MM.1S (cell line): ENCODE measurements at regions not wholly inside any gene's neighbourhood (a gene's known extent, or its start where the extent isn't known, plus 50 kb on each side); places are given as distances from the start of the nearest gene placed in this dataset.
"Not testable (repeated sequence)": the region's sequence is repeated elsewhere in the genome, so short reads cannot be mapped to it uniquely, and the experiment has no call there.

Experiments
- DNase-seq: peaks from one replicate; pipeline ENCODE4 v3.0.0-alpha.2; 2015
- H2AFZ ChIP-seq: fragments of 300-600 bp; sonication (generic); 2 replicates; pipeline ENCODE4 v1.6.0; 2016; ENCODE audit warnings: antibody characterized with exemption, low read length
- H3F3A ChIP-seq: fragments of 300-600 bp; sonication (generic); 2 replicates; pipeline ENCODE4 v1.6.1; 2016; ENCODE audit warnings: mild to moderate bottlenecking, antibody characterized with exemption, low read length, moderate library complexity, mixed read lengths; ENCODE audit not compliant: insufficient read depth
- H3K27ac ChIP-seq: fragments of 300-600 bp; sonication (generic); 2 replicates; pipeline ENCODE4 v1.5.1; 2016; ENCODE audit warnings: mild to moderate bottlenecking, low read length
- H3K27me3 ChIP-seq: fragments of 300-600 bp; sonication (generic); replicated peaks from 2 replicates; pipeline ENCODE4 v1.6.0; 2016; ENCODE audit warnings: low read length; ENCODE audit not compliant: insufficient read depth
- H3K36me3 ChIP-seq: fragments of 300-600 bp; sonication (generic); replicated peaks from 2 replicates; pipeline ENCODE4 v1.6.1; 2016; ENCODE audit warnings: mild to moderate bottlenecking, low read length, mixed read lengths; ENCODE audit not compliant: insufficient read depth
- H3K4me1 ChIP-seq: fragments of 300-600 bp; sonication (generic); 2 replicates; pipeline ENCODE4 v1.6.1; 2016; ENCODE audit warnings: low read length, mixed read lengths
- H3K4me2 ChIP-seq: fragments of 300-600 bp; sonication (generic); 2 replicates; pipeline ENCODE4 v1.6.0; 2016; ENCODE audit warnings: low read depth, low read length
- H3K4me3 ChIP-seq: fragments of 300-600 bp; sonication (generic); 2 replicates; pipeline ENCODE4 v1.5.1; 2016; ENCODE audit warnings: low read length, mixed read lengths
- H3K79me2 ChIP-seq: fragments of 300-600 bp; sonication (generic); 2 replicates; pipeline ENCODE4 v1.6.1; 2016; ENCODE audit warnings: mixed run types, low read length, mixed read lengths
- H3K9ac ChIP-seq: fragments of 300-600 bp; sonication (generic); 2 replicates; pipeline ENCODE4 v1.6.1; 2016; ENCODE audit warnings: low read length, mixed read lengths
- H3K9me2 ChIP-seq: fragments of 300-600 bp; sonication (generic); replicated peaks from 2 replicates; pipeline ENCODE4 v1.6.1; 2016; ENCODE audit warnings: mild to moderate bottlenecking, low read length, mixed read lengths; ENCODE audit not compliant: insufficient read depth
- H3K9me3 ChIP-seq: fragments of 300-600 bp; sonication (generic); replicated peaks from 2 replicates; pipeline ENCODE4 v1.6.1; 2016; ENCODE audit warnings: mild to moderate bottlenecking, low read length, mixed read lengths; ENCODE audit not compliant: insufficient read depth
- H4K20me1 ChIP-seq: fragments of 300-600 bp; sonication (generic); 2 replicates; pipeline ENCODE4 v1.6.1; 2016; ENCODE audit warnings: mild to moderate bottlenecking, low read length, moderate library complexity, mixed read lengths; ENCODE audit not compliant: insufficient read depth
- CTCF ChIP-seq: fragments of 300-600 bp; sonication (generic); IDR thresholded peaks from 2 replicates; pipeline ENCODE4 v1.5.1; 2016; ENCODE audit warnings: antibody characterized with exemption, low read length, mixed read lengths
- EZH2 ChIP-seq: fragments of 300-600 bp; sonication (generic); optimal IDR thresholded peaks from 2 replicates; pipeline ENCODE3; 2017; ENCODE audit warnings: low read depth, mild to moderate bottlenecking, antibody characterized with exemption, low read length, mixed read lengths
- EZH2phosphoT487 ChIP-seq: fragments of 300-600 bp; sonication (generic); IDR thresholded peaks from 2 replicates; pipeline ENCODE4 v1.6.1; 2018; ENCODE audit warnings: antibody characterized with exemption, low read length

GRCh38 chr17:77619851-77620250, 338.7 kb upstream of the TNRC6C start:
- Histone ChIP-seq H4K20me1 (no peaks in the 10 kb centered on the region), H3K27ac (no peak overlapping the region), H3K27me3 (no peaks in the 10 kb centered on the region), H3K4me3 (no peak overlapping the region), H3K4me1 (no peaks in the 10 kb centered on the region), H3K79me2 (no peaks in the 10 kb centered on the region), H3K9me2 (no peaks in the 10 kb centered on the region), H3K4me2 (no peak overlapping the region), H3F3A (no peaks in the 10 kb centered on the region), H3K9ac (no peak overlapping the region), H3K36me3 (no peaks in the 10 kb centered on the region), H3K9me3 (no peaks in the 10 kb centered on the region), H2AFZ (no peak overlapping the region)
- DNase-seq: no peak
- TF ChIP-seq EZH2phosphoT487: no peak
- TF ChIP-seq CTCF: no peak
- no peak for TF ChIP-seq EZH2

GRCh38 chr17:77620282-77620681, 338.2 kb upstream of the TNRC6C start:
- Histone ChIP-seq H3K27me3 (no peaks in the 10 kb centered on the region), H3K9ac (no peak overlapping the region), H3K36me3 (no peaks in the 10 kb centered on the region), H4K20me1 (no peaks in the 10 kb centered on the region), H3K27ac (no peak overlapping the region), H3F3A (no peaks in the 10 kb centered on the region), H2AFZ (no peak overlapping the region), H3K9me3 (no peaks in the 10 kb centered on the region), H3K9me2 (no peaks in the 10 kb centered on the region), H3K4me3 (no peak overlapping the region), H3K4me1 (no peaks in the 10 kb centered on the region), H3K79me2 (no peaks in the 10 kb centered on the region), H3K4me2 (no peak overlapping the region)
- no peak for DNase-seq
- no peak for TF ChIP-seq EZH2phosphoT487
- no peak for TF ChIP-seq CTCF
- no peak for TF ChIP-seq EZH2

- not testable (repeated sequence) for H4K20me1 ChIP-seq, H3K4me3 ChIP-seq, H3K9ac ChIP-seq, H3K9me3 ChIP-seq, H3K4me1 ChIP-seq, DNase-seq, H3K27me3 ChIP-seq, H2AFZ ChIP-seq, H3K27ac ChIP-seq, H3K4me2 ChIP-seq, H3K36me3 ChIP-seq, H3K79me2 ChIP-seq, H3K9me2 ChIP-seq, H3F3A ChIP-seq
Measured at GRCh38 chr17:77622084-77622483, 336.4 kb upstream of the TNRC6C start.

GRCh38 chr17:77622647-77623046, 335.9 kb upstream of the TNRC6C start:
- no peak overlapping the region for H3K27ac ChIP-seq
- no peaks in the 10 kb centered on the region for H3K9me3 ChIP-seq
- H3F3A ChIP-seq: no peaks in the 10 kb centered on the region
- no peaks in the 10 kb centered on the region for H3K27me3 ChIP-seq
- H3K9ac ChIP-seq: no peak overlapping the region
- DNase-seq: no peak
- H2AFZ ChIP-seq: no peak overlapping the region
- no peak overlapping the region for H3K4me3 ChIP-seq
- no peaks in the 10 kb centered on the region for H3K79me2 ChIP-seq
- no peaks in the 10 kb centered on the region for H3K9me2 ChIP-seq
- no peak for TF ChIP-seq CTCF
- no peak for TF ChIP-seq EZH2phosphoT487
- TF ChIP-seq EZH2: no peak
- H3K4me2 ChIP-seq: no peak overlapping the region
- H3K36me3 ChIP-seq: no peaks in the 10 kb centered on the region
- no peaks in the 10 kb centered on the region for H3K4me1 ChIP-seq
- H4K20me1 ChIP-seq: no peaks in the 10 kb centered on the region

GRCh38 chr17:77623321-77623720, 335.2 kb upstream of the TNRC6C start:
- not testable (repeated sequence) for H3K79me2 ChIP-seq, H3K27ac ChIP-seq, H3K27me3 ChIP-seq, H3K9me3 ChIP-seq, H3K9ac ChIP-seq, H4K20me1 ChIP-seq, H3F3A ChIP-seq, H3K4me1 ChIP-seq, H3K4me3 ChIP-seq, H3K4me2 ChIP-seq, DNase-seq, H2AFZ ChIP-seq, H3K36me3 ChIP-seq, H3K9me2 ChIP-seq
